Posterior cingulate gyrus (tissue), 11 donors: ENCODE measurements at regions not wholly inside any gene's neighbourhood (a gene's known extent, or its start where the extent isn't known, plus 50 kb on each side); places are given as distances from the start of the nearest gene placed in this dataset.
A peak's percentile ranks its signal among the peaks of the same experiment; 100 is the strongest.

ENCODE experiments used
- DNase-seq, 10 donors: peaks; one replicate each; pipeline versions ENCODE4 v3.0.0 to v3.0.0-alpha.2; 2020 to 2021; ENCODE audit warnings: mixed read lengths in 3 of 10
- intact Hi-C: fragments of 100-400 bp; cut with DNase I; formaldehyde crosslinking; loops from one replicate; pipeline ENCODE4 v1.15.1; 2023

DNA sequence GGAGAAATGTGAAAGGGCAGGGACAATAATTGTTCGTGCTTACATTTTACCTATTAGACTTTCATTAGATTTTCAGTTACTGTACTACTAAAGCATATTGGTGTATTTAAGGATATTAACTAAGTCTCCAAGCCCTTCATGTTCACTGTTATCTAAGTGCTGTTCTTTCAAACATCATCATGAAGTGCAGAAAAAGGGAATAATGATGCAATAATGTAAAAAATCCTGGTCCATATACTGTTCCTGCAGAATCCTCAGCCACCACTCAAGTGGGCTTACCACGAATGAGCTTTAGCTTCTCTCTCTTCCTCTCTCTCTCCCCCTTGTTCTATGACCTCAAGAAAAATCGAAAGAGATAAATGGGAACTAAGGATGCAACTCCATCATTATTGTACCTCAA is 600.7 kb downstream of the UTRN start:
- no peak for DNase-seq
- intact Hi-C loops, result no loop called here

DNA sequence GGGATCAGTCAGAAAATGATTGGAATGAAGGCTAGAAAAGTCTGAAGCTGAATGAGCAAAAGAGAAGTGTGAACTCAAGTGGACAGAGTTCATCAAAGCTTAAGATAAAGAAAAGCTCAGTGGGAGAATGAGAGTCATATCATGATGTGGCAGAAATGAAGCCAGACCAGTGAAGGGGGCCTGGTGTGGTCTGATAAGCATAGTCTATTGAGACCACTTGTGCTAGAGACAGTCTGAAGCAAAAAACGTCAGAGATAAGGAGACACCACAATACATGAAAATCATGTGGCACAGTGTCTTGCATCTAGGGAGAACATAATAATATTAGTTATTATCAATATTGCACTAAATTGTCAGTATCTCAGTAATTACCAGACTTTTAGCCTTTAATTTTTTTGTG is 601.5 kb downstream of the UTRN start:
- no peak for DNase-seq
- intact Hi-C loops, result no loop called here

DNA sequence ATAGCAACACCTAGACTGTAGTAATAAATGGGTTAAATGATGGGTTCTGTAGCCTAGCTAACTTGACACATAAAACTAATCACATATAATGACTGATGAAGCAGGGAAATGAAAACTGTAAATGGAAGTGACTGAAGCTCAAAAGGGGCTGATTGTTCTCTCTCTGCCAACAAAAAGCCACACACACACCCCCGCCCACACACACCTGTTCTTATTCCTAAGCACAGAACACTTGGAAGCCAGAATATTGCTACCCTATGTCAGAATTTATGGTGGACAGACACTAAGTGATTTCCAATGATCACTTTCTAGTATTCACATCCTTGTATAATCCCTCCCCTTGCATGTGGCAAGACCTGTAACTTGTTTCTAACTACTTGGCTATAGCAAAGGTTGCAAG is 603.5 kb downstream of the UTRN start:
- intact Hi-C loops, result no loop called here
- DNase-seq, result no peak

DNA sequence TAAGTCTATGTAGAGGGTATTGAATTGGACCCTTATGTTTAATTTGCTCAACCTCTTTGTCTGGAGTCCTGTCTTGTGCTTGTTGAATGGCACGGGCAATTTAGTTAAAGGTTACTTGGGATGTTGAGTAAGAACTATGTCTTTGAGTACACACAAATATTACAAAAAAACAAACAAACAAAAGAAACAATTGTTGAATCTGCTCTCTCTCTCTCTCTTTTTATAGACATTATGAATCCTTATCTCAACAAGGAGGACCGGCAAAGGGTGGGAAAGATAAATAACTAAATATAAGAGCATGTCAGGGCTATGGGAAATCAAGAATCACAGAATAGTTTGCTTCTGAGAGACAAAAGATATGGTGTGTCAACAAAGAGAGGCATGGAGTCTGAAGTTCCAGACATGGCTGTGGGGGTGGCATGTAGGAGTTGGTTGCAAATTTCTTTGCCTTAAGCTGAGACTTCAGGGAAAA is 608.6 kb downstream of the UTRN start:
- intact Hi-C loops, result no loop called here
- no peak for DNase-seq

DNA sequence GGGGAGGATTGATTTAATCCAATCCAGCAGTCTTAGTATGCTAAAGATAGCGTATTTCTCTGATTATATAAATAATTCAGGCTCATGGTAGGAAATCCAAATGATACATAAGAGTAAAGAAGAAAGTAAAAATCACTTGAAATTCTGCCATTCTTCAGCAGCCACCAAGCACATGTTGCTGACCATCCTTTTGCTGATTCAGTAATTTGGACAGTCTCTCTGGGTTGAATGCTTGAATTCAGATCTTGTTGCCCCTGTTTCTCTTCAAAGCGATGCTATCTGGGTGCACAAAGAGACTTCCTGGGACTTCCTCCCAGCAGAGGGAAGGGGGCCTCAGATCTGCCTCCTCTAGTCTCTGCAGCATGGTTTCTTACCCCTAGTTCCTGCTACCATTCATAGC is 609.1 kb downstream of the UTRN start:
- intact Hi-C loops, result no loop called here

DNA sequence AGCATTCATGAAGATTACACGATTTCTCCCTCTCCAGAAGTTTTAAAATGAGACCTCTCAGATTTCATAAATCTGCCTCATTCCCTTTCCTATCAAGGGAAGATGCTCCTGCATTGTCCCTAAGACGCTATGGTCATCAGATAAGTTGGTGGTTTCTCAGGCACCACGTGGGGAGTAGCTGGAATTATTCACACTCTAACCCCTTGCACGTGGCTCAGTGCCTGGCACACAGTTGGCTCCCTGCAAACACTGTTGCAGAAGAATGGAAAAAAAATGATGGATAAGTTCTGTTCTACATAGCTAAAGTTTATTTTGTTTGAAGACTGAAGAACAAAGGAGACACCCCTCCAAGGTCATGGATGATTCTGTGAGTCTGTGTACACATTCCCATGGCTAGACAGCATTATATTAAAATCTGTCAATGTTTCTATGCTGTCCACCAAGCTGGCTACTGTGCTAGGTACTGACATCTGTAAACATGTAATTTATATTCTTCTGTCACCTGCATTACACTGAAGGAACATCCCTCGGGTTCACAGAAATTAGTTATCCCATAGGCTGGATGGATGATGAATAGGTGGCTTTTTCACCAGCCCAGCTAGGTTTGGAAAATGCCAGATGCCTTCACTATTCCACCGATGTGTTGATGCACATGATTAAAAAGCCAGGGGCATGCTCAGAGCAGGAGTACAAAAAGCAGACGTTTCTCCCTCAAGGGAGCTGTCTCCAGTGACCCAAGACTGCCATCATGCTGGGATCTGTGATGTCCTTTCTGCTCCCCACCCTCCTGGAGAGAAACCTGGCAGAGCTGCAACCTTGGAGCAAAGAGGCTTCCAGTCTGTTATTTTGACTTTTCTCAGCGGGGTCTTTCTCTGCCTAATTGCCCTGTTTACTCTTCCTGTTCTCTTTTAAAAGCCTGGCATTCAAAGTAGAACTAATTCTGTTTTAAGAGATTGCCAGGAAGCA is 610.5 kb downstream of the UTRN start:
- DNase-seq, result no peak
- intact Hi-C loops, result no loop called here

More for the DNA sequence above, 609.1 kb downstream of the UTRN start:
- no peak for DNase-seq

DNA sequence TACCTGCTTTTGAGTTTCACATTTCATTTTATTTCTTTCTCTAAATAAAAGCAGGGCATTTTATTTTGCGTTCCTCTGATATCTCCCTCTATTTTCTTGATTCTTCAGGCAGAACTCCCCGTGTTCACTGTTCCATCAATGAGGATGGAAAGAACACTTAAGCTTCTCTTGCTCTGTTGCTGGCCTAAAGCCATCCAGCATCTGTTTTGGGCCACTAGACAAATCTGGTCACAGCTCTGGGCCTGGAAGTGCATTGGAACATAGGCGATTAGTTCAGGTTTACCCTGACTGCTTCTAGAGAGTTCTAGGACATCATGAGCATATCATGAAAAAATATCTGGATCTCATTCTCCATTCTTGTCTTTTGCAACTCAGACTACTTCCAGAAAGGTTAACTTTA is 611.2 kb downstream of the UTRN start:
- intact Hi-C loops, result no loop called here
- DNase-seq, result no peak

DNA sequence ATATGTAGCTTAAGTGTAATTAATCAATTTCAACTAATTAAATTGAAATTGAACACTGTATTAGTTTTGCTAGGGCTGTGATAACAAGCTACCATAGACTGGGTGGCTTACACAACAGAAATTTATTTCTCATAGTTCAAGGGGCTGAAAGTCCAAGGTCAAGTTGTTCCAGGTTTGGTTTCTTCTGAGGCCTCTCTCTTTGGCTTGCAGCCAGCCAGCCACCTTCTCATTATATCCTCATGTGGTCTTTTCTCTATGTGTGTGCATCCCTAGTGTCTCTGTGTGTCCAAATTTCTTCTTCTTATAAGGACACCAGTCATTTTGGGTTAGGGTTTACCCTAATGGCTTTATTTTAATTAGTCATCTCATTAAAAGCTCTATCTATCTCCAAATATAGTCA is 611.7 kb downstream of the UTRN start:
- intact Hi-C loops, result no loop called here
- DNase-seq, result peak in 1 of 10 donors; percentile 24

DNA sequence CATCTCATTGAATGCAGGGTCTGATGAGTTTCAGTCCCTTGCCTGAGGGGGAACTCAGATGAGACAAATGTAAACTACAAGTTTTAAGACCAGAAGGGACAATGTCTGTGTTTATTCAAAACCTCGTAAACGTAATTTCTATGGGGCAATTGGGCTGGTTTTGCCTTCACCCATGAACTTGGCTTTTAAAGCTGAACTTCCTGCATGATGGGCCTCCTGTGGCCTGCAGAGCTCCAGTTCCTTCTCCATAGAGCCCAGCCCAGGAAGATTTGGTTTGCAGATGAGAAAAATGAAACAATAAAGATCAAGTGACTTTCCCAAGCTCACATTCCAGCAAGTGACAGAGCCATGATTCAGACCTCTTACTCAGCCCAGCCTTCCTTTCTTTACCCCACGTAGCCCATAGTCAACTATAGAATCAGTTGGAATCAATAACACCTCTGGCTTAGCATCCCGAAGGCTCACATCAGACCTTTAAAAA is 612.3 kb downstream of the UTRN start:
- intact Hi-C loops, result no loop called here
- no peak for DNase-seq

DNA sequence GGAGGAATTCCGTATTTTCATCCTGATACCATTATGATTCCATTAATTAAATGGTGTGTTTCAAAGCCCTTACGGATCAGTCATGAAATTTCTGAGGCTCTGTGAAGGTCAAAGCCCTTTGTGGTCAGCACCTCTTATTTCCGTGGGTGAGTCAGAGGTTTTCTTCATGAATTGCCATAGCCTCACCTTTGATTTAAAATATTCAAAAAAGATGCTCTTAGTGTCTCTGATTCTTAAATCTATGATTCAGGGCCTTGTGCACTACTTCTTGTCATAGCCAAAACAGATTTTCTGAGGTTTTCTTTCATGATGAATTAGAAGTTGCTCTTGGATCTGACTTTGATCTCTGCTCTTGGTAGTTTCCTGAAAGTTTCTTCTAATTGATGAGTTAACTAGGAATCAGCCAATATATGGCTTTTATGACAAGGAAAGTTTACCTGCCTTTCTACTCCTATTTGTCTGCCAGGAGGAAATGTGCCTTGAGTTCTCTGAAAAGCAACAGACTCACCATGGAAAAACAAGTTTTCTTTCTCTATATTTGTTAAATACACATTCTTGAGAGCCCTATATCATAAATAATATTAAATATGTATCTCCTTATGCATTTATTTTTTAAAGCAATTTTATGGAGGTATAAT is 613.0 kb downstream of the UTRN start:
- intact Hi-C loops, result no loop called here
- no peak for DNase-seq

DNA sequence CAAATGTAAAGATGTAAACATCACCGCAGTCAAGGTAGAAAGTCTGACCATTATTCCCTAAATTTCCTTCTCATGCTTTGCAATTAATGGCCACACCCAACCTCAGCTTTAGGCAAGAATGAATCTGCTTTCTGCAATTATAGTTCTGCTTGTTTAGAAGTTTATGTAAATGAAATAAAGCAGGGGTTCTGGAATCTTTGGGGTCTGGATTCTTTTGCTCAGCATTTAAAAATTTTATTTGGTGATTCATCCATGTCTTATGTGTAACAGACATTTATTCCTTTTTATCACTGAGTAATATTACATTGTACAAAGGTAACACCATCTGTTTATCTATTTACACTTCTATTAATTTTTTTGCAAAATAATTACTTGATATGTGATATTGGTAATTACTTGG is 613.6 kb downstream of the UTRN start:
- DNase-seq, result no peak
- intact Hi-C loops, result no loop called here

DNA sequence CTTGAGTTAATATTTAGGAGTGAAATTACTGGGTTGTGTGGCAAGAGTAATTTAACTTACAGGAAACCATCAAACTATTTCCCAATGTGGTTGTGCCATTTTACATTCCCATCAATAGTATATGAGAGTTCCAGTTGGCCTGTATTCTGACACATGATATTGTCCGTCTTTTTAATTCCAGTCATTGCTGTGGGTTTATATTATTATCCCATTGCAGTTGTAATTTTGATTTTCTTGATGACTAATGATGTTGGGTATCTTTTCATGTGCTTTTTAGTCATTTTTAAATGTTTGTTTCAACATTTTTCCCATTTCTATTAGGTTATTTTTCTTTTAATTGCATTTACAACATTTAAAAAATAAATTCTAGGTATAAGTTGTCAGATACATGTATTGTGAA is 614.0 kb downstream of the UTRN start:
- no peak for DNase-seq
- intact Hi-C loops, result no loop called here

DNA sequence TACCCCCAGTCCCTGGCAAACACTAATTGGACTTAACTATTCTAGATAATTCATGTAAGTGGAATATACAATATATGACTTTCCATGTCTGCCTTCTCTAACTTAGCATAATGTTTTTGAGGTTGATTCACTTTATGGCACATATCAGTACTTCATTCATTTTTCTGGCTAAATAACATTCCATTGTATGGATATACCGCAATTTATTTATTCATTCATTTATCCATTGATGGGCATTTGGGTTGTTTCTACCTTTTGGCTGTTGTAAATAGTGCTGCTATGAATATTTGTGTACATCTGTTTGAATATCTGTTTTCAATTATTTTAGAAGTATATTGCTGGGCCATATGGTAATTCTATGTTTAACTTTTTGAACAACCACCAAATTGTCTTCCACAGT is 616.3 kb downstream of the UTRN start:
- intact Hi-C loops, result no loop called here
- DNase-seq, result no peak

DNA sequence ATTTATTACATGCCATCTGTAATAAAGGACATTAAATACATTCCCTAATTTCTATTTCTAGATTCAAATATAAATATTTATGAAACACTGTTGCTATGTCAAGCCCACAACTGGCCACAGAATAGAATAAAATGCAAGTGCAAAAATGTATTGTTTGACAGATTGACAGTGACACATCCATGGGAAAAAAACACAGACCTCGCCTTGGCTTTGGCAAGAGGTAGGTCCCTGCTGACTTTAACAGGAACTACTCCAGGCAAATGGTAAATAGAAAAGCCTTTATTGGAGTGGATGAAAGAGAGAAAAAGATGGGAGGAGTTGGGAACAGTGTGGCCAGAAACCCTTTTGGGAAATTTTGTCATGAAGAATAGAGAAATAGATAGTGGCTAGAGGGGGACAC is 622.9 kb downstream of the UTRN start:
- DNase-seq, result no peak
- intact Hi-C loops, result no loop called here

DNA sequence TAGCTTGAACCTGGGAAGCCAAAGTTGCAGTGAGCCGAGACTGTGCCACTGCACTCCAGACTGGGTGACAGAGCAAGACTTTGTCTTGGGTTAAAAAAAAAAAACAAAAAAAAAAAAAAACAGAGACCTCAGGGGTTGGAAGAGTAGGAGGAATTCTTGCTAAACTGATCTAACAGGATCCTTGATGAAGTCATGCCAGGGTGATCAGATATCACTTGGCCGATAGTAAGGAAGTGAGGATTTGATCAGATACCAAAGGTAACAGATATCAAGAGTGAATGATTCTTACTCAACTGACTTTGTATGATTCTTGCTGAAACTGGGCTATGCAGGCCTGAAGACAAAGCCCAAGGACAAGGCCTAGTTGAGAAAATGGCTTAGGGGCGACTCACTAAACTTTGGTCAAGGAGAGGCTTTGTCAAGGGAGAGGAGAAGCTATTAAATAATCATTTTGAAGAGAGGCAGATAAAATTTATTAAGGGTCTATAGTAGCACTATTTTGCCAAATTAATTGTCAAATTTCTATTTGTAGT is 624.7 kb downstream of the UTRN start:
- DNase-seq, result no peak
- intact Hi-C loops, result no loop called here

DNA sequence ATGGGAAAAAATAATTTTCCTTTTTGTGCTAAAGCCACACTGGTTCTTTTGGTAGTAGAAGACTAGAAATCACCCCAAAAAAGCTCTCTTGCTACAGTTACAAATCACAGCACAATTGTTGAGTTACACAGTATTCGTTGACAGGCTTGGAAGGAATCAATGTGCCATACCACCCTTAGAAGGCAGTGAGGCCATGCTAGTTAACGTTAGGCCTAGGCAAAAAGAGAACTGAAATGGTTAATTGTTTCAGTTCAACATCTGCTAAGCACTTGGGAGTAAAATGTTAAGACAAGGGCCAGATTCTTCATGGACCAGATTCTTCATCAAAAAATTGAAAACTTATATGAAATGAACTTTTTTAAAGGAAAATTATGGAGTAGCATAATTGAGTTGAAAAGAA is 626.2 kb downstream of the UTRN start:
- intact Hi-C loops, result no loop called here

DNA sequence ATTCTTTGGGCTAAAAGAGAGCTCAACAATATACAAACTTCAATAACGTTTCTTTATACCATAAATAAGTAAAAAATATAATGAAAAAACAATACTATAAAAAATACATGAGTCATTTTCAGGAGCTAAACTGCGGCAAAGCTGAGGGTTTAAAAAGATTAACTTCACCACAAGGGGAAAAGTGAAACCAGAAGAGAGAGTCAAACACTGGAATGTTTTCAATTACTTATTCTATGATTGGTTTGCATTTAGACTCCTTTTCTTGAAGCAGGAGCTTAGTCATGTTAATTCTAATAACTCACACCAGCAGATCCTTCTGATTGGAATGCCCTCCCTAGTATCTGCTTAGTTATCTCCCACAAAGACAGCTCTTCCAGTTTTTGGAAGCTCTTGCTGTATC is 627.3 kb downstream of the UTRN start:
- intact Hi-C loops, result no loop called here
- no peak for DNase-seq

More for the DNA sequence above, 626.2 kb downstream of the UTRN start:
- DNase-seq, result no peak

DNA sequence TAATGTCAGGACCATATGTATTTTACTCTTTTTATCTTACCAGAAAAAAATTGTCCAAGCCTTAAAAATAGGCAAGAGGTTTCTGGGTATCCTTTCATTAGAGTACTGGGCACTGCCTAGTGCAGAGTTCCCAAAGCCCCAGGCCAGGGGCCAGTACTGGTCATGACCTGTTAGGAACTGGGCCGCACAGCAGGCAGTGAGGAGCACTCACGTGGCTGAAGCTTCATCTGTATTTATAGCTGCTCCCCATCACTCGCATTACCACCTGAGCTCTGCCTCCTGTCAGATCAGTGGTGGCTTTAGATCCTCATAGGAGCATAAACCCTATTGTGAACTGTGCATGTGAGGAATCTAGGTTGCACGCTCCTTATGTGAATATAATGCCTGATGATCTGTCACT is 632.9 kb downstream of the UTRN start:
- peak in 1 of 10 donors; percentile 69 for DNase-seq
- intact Hi-C loops, result no loop called here

DNA sequence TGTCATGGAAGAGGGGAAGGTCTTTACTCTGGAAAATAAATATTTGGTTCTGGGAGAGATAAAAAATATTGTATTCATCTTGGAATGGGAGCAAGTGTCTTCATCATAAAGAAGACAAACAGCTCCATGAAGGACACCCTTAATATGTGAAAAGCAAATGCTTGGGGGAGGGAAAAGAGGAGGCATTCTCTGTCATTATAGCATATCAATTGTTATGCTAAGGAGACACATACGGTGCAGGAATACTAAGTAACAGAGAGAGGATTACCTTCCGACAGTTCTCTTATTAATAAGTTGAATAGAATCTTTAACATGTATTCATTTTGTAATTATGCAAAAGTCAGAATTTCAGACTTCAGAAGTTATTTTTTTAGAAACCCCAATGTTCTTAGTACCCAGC is 634.4 kb downstream of the UTRN start:
- DNase-seq, result no peak
- intact Hi-C loops, result no loop called here

DNA sequence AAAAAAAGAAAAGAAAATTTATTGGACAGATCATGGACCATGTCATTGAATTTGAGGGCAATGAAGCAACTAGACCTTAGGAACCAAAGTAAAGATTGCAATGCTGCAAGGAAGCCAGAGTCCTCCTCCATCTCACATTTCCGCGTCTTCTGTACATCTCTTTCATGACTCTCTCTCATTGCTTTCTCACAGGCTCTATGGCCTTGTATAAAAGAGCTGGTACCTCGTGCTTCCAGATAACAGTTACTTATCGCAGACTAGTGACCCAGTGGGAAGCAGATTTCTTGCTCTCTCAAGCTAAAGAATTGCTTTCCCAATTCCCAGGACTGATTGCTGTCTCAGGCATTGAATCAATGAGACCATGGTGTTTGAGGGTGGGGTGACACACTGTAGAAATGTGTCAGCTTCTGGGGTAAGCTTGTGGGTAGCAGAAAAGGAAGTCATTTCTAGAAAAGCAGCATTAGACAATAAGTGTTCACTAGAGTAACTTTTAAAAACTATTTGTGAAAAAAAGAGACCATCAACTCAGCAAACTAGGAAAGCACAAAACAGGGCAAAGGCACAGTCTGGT is 635.3 kb downstream of the UTRN start:
- DNase-seq, result no peak
- intact Hi-C loops, result no loop called here
